ENCODE measurements at regions not wholly inside any gene's neighbourhood (a gene's known extent, or its start where the extent isn't known, plus 50 kb on each side); places are given as distances from the start of the nearest gene placed in this dataset.

DNA sequence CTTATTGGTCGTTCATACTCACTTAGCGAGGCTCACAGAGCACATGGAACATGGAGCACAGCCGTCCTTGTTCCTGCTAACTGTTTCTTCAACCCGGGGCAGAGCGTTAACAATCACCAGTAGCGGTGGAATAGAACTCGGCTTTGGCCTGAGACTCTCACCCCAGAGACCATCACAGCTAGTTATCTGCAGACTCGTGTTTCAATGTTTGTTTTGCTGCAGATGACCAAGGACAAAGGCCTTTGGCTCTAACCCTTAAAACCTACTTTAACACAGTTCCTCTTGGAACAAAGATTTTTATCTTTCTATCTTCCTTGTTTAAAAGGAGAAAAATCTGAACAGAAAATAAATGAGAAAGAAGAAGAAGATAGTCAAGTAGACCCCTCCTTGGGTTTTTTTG lies 320.2 kb upstream of the UBE2E3 start:
- peak overlapping the region; percentile 59 for H3K27ac ChIP-seq
- no peak for TF ChIP-seq ZFX (IDR thresholded peaks at IDR 0.05)
- TF ChIP-seq, protein P1, sequence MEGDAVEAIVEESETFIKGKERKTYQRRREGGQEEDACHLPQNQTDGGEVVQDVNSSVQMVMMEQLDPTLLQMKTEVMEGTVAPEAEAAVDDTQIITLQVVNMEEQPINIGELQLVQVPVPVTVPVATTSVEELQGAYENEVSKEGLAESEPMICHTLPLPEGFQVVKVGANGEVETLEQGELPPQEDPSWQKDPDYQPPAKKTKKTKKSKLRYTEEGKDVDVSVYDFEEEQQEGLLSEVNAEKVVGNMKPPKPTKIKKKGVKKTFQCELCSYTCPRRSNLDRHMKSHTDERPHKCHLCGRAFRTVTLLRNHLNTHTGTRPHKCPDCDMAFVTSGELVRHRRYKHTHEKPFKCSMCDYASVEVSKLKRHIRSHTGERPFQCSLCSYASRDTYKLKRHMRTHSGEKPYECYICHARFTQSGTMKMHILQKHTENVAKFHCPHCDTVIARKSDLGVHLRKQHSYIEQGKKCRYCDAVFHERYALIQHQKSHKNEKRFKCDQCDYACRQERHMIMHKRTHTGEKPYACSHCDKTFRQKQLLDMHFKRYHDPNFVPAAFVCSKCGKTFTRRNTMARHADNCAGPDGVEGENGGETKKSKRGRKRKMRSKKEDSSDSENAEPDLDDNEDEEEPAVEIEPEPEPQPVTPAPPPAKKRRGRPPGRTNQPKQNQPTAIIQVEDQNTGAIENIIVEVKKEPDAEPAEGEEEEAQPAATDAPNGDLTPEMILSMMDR (conservative IDR thresholded peaks at IDR 0.05): no peak

GRCh38 chr2:180657054-180657453 lies 323.4 kb upstream of the UBE2E3 start:
- no peak for TF ChIP-seq ZFX (IDR thresholded peaks at IDR 0.05)
- TF ChIP-seq, protein P1 (conservative IDR thresholded peaks at IDR 0.05): no peak
- H3K27ac ChIP-seq: no peak overlapping the region

- no peak overlapping the region for H3K27ac ChIP-seq
- no peak for TF ChIP-seq ZFX (IDR thresholded peaks at IDR 0.05)
- TF ChIP-seq, protein P1 (conservative IDR thresholded peaks at IDR 0.05): no peak; the same call in 1 of the 2 replicates
These were observed 324.0 kb upstream of the UBE2E3 start for GRCh38 chr2:180656455-180656847.

DNA sequence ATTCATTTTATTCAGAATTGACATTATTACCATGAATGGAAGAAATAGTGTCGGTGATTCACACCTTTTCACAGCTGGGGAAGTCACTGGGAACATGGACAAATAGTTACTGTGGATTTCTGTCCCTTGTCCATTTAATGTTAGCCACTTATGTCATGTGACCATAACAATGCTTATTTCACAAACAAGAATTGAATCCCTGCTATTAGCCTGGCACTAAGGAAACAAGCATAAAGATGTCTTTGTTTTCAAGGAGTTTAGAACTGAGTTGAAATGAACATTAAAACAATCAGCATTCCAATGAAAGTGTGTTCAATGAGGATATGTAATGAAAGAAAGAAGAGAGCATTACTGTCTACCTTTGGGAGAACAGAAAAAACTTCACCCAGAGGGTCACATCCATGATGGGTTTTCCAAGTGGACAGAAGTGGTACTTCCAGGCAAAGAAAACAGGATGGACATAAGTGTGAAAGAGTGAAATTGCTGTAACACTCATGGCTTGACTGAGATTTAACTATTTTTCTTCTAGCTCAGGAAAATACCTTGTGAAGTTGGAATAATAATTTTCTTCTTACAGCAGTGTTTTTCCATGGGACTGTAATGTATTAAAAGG lies 324.5 kb upstream of the UBE2E3 start:
- TF ChIP-seq, protein P1 (conservative IDR thresholded peaks at IDR 0.05): no peak; the same call in 1 of the 2 replicates
- no peak for TF ChIP-seq ZFX (IDR thresholded peaks at IDR 0.05)
- no peak overlapping the region for H3K27ac ChIP-seq

DNA sequence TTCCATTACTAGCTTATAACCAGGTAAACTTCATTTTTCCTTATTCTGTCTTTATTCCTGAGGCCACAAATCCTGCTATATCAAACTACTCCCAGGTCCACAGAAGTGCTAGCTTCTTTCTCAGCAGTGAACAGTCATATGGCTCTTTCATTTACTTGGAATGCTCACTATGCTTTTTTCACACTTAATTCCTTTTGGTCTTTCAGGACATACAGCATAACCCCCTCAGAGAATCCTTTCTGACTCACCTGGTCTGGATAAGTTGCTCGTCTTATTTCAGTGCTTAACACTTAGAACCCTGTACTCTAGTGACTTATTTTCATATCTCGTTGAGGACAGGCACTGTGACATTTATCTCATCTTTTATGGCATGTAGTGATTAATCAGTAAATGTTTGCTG lies 325.0 kb upstream of the UBE2E3 start:
- TF ChIP-seq, protein P1 (conservative IDR thresholded peaks at IDR 0.05): no peak
- TF ChIP-seq ZFX (IDR thresholded peaks at IDR 0.05): no peak
- H3K27ac ChIP-seq: no peak overlapping the region

DNA sequence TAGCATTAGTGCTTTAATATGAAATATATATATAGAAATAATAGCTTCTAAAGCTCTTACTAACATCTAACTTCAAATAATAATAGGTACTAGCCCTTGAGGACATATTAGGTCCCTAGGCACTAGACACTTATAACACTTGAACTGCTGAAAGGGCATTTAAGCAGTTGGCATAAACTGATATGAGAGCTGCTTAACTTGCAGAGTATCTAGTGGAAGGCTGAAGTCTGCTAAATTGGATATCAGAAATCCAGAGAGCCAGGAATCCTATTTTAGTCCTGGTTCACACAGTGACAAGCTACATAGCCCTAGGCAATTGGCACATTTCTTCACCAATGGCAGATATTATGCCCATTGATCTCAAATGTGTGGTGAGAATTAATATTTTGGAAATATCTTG lies 326.9 kb upstream of the UBE2E3 start:
- TF ChIP-seq, protein P1 (conservative IDR thresholded peaks at IDR 0.05): no peak
- TF ChIP-seq ZFX (IDR thresholded peaks at IDR 0.05): no peak
- H3K27ac ChIP-seq: no peak overlapping the region

GRCh38 chr2:180652794-180653193 lies 327.6 kb upstream of the UBE2E3 start:
- TF ChIP-seq ZFX (IDR thresholded peaks at IDR 0.05): no peak
- TF ChIP-seq, protein P1 (conservative IDR thresholded peaks at IDR 0.05): no peak
- no peak overlapping the region for H3K27ac ChIP-seq

All from C4-2B (cell line).